Coronary artery (tissue), 2 donors: ENCODE measurements at regions not wholly inside any gene's neighbourhood (a gene's known extent, or its start where the extent isn't known, plus 50 kb on each side); places are given as distances from the start of the nearest gene placed in this dataset.

Experiments used
- DNase-seq: peaks from one replicate; pipeline ENCODE4 v3.0.0-alpha.2; 2017; ENCODE audit warnings: low spot score
- H3K27ac ChIP-seq, 2 donors: fragments of 200-600 bp; sonication (generic); one replicate each; pipeline ENCODE4 v1.5.1; 2016 to 2019
- H3K4me3 ChIP-seq: fragments of 200-600 bp; sonication (generic); 2 replicates; pipeline ENCODE4 v1.5.1; 2016; ENCODE audit warnings: mild to moderate bottlenecking, moderate library complexity
- CTCF ChIP-seq: fragments of 200-600 bp; sonication (generic); IDR thresholded peaks from one replicate; pipeline ENCODE4 v1.5.1; 2019; ENCODE audit warnings: antibody characterized with exemption

GRCh38 chr12:25713264-25713663 lies 160.2 kb upstream of the LMNTD1 start:
- no peak for DNase-seq
- no peak for TF ChIP-seq CTCF
- Histone ChIP-seq H3K27ac (no peak overlapping the region), H3K4me3 (no peak overlapping the region)

GRCh38 chr12:25714198-25714984 lies 161.3 kb upstream of the LMNTD1 start:
- Histone ChIP-seq H3K27ac (no peak overlapping the region), H3K4me3 (no peak overlapping the region)
- TF ChIP-seq CTCF, result no peak
- no peak for DNase-seq

- Histone ChIP-seq H3K4me3 (no peak overlapping the region), H3K27ac (no peak overlapping the region)
- DNase-seq, result no peak
- TF ChIP-seq CTCF, result no peak
Observed at GRCh38 chr12:25715102-25715501, 162.0 kb upstream of the LMNTD1 start.

GRCh38 chr12:25716842-25717241 lies 163.8 kb upstream of the LMNTD1 start:
- Histone ChIP-seq H3K4me3 (no peak overlapping the region), H3K27ac (no peak overlapping the region)
- DNase-seq, result no peak
- no peak for TF ChIP-seq CTCF

GRCh38 chr12:25717552-25717951 lies 164.5 kb upstream of the LMNTD1 start:
- TF ChIP-seq CTCF, result no peak
- no peak overlapping the region for H3K4me3 ChIP-seq
- DNase-seq, result no peak
- H3K27ac ChIP-seq, result no peak overlapping the region

- DNase-seq, result no peak
- Histone ChIP-seq H3K27ac (no peak overlapping the region), H3K4me3 (no peak overlapping the region)
- no peak for TF ChIP-seq CTCF
Observed at GRCh38 chr12:25718081-25718731, 165.1 kb upstream of the LMNTD1 start.

- Histone ChIP-seq H3K27ac (no peak overlapping the region), H3K4me3 (no peak overlapping the region)
- no peak for TF ChIP-seq CTCF
Observed at GRCh38 chr12:25719505-25719904, 166.4 kb upstream of the LMNTD1 start.

More at GRCh38 chr12:25719505-25719904, 166.4 kb upstream of the LMNTD1 start:
- no peak for DNase-seq
